ENCODE measurements at regions not wholly inside any gene's neighbourhood (a gene's known extent, or its start where the extent isn't known, plus 50 kb on each side); places are given as distances from the start of the nearest gene placed in this dataset.

DNA sequence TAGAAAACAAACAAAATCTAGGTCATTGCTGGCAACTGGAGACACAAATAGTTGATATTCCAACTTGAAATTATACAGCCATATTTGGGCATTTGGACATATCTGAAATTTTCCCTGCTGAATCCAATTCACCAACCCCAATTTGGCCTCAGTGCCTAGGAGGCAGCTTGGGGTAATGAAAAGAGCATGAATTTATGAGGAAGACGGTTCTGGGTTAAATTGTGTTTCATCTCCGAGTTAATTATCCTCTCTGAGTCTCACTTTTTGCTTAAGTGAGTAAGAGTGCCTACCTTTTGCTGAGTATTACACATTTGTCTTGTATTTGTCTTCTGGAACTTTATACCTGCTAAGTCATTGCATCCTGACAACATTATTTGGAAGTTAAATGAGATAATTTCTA is 1906.8 kb upstream of the PIK3C3 start:
- TF ChIP-seq, protein P1, sequence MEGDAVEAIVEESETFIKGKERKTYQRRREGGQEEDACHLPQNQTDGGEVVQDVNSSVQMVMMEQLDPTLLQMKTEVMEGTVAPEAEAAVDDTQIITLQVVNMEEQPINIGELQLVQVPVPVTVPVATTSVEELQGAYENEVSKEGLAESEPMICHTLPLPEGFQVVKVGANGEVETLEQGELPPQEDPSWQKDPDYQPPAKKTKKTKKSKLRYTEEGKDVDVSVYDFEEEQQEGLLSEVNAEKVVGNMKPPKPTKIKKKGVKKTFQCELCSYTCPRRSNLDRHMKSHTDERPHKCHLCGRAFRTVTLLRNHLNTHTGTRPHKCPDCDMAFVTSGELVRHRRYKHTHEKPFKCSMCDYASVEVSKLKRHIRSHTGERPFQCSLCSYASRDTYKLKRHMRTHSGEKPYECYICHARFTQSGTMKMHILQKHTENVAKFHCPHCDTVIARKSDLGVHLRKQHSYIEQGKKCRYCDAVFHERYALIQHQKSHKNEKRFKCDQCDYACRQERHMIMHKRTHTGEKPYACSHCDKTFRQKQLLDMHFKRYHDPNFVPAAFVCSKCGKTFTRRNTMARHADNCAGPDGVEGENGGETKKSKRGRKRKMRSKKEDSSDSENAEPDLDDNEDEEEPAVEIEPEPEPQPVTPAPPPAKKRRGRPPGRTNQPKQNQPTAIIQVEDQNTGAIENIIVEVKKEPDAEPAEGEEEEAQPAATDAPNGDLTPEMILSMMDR (IDR thresholded peaks at IDR 0.05), result no peak
- TF ChIP-seq EP300 (IDR thresholded peaks at IDR 0.05), result no peak
